GM18499 (cell line): ENCODE measurements at regions not wholly inside any gene's neighbourhood (a gene's known extent, or its start where the extent isn't known, plus 50 kb on each side); places are given as distances from the start of the nearest gene placed in this dataset.
"Not testable (repeated sequence)": the region's sequence is repeated elsewhere in the genome, so short reads cannot be mapped to it uniquely, and the experiment has no call there.

ENCODE experiments used
- ATAC-seq: cut with Tn5 transposase; IDR thresholded peaks from one replicate; pipeline ENCODE4 v1.9.1; 2021; ENCODE audit warnings: moderate number of reproducible peaks; ENCODE audit not compliant: insufficient read depth, unreplicated experiment

DNA sequence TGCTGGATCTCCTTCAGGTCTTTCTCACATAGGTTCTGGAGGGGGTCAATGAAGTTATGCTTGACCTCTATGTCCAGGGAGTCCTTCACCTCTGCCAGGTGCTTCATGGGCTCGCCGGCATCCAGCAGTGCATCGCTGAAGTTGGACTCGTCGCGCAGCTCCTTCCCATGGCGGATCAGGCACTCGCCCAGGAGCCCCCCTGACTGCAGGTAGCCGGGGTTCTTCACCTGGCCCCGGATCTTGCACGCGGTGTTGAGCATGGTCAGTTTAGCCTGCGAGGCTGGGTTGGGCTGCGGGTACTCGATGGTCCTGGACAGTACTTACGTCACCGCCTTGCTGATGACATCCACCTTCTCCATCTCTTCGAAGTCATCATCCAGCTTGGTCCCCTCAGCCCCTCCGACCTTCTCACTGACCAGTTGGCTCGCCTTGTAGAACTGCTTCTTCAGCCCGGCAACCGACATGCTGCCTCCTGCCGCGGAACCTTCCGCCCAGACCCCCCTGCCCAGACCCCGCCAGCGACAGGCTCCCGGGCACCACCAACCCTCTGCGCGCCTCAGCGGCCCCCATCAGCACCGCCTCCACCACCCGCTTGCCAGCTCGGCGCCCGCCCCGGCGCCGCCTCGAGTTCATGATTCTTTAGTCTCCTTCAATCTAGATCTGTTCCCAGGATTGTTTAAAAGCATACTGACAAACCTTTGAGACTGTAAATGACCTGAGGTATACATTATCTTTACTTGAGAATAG lies 99.8 kb downstream of the KPNA2 start:
- ATAC-seq: no peak

DNA sequence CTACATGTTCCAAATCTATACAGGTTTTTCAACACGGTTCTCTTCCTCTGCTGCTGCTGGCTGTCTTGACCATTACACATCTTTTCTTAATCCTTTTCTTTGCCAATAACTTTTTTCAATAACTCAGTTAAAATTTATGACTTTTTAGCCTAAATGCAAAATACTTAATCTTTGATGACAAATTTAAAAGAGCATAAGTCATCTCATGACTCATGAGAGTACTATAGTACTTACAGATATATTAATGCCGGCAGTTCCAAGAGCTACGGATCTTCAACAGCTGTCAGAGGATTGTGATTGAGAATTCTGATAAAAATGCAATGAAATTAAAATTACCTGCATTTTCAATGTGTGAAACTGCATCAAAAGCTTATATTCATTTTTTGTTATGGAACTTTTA lies 105.5 kb downstream of the KPNA2 start:
- no peak for ATAC-seq

DNA sequence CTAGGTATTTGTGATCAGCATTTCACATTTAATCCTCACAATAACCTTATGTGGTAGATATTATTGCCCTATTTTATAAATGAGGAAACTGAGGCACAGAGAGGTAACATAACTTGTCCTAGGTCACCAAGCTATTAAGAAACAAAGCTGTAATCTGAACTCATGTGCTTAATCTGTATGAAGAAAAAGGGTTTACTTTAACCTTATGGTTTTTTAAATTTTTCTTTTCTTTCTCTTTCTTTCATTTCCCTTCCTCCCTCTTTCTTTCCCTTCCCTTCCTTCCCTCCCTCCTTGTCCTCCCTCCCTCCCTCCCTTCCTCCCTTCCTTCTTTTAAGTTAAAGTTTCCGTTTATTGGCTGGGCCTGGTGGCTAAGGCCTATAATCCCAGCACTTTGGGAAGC lies 105.2 kb upstream of the AMZ2 start:
- no peak for ATAC-seq

DNA sequence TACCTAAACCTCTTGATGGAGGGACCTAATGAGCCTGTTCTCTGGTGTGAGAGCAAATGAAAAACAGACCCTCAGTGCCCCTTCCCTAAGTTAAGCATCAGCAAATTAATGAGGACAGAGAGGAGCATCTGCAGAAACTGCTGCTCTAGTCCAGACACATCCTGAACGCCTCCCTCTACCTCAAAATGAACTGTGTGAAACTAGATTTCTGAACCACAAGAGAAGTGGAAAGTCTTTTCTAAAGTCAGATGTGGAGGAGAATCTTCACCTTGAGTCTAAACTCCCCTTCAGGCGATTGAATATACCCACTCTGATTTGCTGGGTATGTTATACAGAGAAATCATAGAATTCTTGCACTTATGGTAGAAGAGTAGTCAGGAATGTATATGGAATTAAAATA lies 104.4 kb upstream of the AMZ2 start:
- no peak for ATAC-seq

DNA sequence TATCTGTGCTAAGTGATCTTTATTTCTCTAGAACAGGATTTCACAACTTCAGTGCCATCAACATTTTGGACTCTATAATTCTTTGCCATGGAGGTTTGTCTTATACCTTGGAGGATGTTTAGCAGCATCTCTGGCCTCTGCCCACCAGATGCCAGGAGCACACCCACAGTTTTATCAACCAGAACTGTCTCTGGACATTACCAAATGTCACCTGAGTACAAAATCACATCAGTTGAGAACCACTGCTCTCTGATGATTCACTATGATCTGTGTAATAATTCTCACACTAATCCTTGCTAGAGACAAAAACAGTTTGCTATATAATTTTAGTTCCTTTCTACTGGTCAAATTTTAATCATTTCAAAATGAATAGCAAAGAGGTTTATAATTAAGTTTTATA lies 102.8 kb upstream of the AMZ2 start:
- ATAC-seq: no peak

DNA sequence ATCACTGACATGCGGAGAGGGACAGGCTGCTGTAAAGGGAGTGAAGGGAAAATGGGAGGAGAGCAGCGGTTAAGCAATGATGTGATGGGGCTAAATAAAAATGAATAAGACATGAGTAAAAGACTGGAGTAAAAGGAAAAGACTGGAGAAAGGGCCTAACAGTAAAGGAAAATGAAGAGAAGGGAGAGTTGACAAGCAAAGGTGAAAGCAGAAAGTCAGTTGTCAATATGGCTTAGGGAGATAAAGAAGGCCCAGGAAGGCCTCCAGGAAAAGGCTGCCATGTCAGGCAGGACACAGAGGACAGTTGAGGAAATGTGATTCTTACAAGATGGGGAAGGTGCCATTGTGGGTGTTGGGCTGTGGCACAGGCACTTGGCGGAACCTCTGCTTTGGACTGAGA lies 98.9 kb upstream of the AMZ2 start:
- ATAC-seq: no peak

GRCh38 chr17:68152161-68152571 lies 95.7 kb upstream of the AMZ2 start:
- ATAC-seq: no peak

GRCh38 chr17:68155692-68156091 lies 92.2 kb upstream of the AMZ2 start:
- ATAC-seq: no peak

- ATAC-seq: no peak
These were observed 86.0 kb upstream of the AMZ2 start for GRCh38 chr17:68161644-68162428.

GRCh38 chr17:68168273-68169164 lies 79.3 kb upstream of the AMZ2 start:
- ATAC-seq: not testable (repeated sequence)

DNA sequence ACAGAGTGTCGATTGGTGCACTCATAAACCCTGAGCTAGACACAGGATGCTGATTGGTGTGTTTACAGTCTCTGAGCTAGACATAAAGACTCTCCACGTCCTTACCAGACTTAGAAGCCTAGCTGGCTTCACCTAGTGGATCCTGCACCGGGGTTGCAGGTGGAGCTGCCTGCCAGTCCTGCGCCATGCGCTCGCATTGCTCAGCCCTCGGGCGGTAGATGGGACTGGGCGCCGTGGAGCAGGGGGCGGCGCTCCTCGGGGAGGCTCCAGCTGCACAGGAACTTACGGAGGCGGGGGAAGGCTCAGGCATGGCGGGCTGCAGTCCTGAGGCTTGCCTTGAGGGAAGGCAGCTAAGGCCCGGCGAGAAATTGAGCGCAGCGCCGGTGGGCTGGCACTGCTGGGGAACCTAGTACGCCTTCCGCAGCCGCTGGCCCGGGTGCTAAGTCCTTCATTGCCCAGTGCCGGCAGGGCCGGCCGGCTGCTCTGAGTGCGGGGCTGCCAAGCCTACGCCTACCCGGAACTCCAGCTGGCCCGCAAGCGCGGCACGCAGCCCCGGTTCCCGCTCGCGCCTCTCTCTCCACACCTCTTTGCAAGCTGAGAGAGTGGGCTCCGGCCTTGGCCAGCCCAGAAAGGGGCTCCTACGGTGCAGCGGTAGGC lies 78.5 kb upstream of the AMZ2 start:
- ATAC-seq: not testable (repeated sequence)

DNA sequence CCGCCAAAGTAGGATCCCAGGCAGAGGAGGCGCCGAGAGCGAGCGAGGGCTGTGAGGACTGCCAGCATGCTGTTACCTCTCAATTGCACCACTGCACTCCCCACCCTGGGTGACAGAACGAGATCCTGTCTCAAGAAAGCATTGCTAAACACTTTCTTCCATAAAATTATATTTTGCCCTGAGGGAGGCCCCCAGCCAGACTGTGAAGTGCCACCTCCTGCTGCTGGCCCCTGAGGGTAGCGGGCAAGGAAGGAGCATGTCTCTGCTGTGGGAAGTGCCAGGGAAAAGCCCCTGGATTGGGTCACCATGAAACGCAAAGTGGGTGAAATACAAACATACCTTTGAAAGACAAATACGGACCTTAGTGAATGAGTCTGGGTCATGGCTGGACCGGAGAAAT lies 78.0 kb upstream of the AMZ2 start:
- ATAC-seq: no peak

- ATAC-seq: no peak
These were observed 77.6 kb upstream of the AMZ2 start for GRCh38 chr17:68170246-68170645.

DNA sequence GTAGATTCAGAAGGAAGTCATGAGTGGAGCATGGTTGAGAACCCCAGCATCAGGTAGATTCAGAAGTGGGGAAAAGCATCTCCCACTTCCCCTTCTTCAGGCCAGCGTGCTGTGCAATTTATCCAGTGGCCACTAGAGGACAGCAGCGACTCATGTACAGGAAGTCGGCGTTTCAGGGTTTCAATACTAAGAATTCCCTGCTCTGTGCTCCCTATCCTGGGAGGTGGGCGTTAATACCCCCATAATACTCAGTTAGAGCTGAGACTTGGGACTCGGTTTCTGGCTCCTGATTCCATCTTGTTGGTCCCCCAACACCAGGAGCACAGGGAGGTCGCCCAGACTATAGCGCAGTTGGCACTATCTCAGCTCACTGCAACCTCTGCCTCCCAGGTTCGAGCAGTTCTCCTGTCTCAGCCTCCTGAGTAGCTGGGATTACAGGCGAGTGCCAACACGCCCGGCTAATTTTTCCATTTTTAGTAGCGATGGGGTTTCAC lies 75.3 kb upstream of the AMZ2 start:
- ATAC-seq: no peak

- no peak for ATAC-seq
These were observed 72.4 kb upstream of the AMZ2 start for GRCh38 chr17:68175416-68175815.

DNA sequence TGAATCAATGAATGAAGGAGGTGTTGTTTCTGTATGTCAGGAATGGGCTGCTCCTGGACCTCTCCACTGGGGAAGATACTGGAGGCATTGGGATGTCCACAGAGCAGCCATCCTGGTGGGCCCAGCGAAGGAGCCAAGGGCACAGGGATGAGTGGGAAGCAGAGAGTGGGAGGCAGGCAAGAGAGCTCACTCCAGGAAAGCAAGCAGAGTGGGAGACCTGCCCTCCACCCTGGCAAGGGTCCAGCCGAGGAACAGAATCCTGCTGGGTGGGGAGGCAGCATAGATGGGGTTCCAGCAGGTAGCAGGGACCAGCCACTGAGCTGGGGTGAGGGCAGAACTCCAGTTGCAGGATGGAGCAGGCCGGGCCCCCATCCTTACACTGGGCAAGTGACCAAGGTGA lies 71.9 kb upstream of the AMZ2 start:
- ATAC-seq: no peak

GRCh38 chr17:68176718-68177117 lies 71.1 kb upstream of the AMZ2 start:
- no peak for ATAC-seq

- no peak for ATAC-seq
These were observed 69.0 kb upstream of the AMZ2 start for GRCh38 chr17:68178831-68179230.

DNA sequence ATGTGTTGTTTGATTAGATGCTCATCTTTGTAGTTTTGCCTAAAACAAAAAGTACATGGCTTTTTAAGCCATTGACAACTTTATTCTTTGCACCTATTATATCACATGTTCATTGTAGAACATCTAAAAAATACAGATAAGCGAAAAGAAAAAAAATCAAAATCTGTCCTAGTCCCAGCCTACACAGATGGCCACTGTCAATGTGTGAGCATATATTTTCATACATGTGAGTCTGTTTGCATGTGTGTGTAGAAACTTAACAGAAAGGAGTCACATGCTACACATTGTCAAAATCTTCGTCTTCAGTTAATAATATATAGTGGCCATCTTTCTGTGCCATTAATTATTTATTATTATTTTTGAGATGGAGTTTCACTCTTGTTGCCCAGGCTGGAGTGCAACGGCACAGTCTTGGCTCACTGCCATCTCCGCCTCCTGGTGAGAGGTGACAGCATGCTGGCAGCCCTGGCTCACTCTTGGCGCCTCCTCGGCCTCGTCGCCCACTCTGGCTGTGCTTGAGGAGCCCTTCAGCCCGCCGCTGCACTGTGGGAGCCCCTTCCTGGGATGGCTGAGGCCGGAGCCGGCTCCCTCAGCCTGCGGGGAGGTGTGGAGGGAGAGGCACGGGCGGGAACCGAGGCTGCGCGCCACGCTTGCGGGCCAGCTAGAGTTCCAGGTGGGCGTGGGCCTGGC lies 68.5 kb upstream of the AMZ2 start:
- ATAC-seq: no peak

DNA sequence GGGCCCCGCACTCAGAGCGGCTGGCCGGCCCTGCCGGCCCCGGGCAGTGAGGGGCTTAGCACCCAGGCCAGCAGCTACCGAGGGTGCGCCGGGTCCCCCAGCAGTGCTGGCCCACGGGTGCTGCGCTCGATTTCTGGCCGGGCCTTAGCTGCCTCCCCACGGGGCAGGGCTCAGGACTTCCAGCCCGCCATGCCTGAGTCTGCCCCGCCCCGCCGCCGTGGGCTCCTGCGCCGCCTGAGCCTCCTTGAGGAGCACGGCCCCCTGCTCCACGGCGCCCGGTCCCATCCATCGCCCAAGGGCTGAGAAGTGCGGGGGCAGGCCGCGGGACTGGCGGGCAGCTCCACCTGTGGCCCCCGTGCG lies 67.9 kb upstream of the AMZ2 start:
- ATAC-seq: no peak
